Natural killer cell (primary cell): ENCODE measurements at regions not wholly inside any gene's neighbourhood (a gene's known extent, or its start where the extent isn't known, plus 50 kb on each side); places are given as distances from the start of the nearest gene placed in this dataset.

Experiments
- ATAC-seq, 3 donors: fragments of 150-1000 bp in 2 of 3; fragments of 200-7000 bp in 1 of 3; cut with Tn5 transposase; 1 replicate in 1 of 3; 2 replicates in 2 of 3; pipeline ENCODE4 v1.10.0; 2021; ENCODE audit warnings: mild to moderate bottlenecking in 2 of 3, moderate library complexity in 2 of 3
- DNase-seq, 2 donors: peaks; one replicate each; pipeline versions ENCODE4 v3.0.0 to v3.0.0-alpha.2; 2013 to 2021; ENCODE audit warnings: mixed read lengths in 1 of 2
- H3K27ac ChIP-seq: one replicate; pipeline ENCODE4 v1.5.1; 2013; ENCODE audit warnings: mild to moderate bottlenecking, low read length
- H3K27me3 ChIP-seq: one replicate; pipeline ENCODE4 v1.6.1; 2013; ENCODE audit warnings: low read length; ENCODE audit not compliant: control insufficient read depth, insufficient read depth
- H3K36me3 ChIP-seq: one replicate; pipeline ENCODE4 v1.6.1; 2013; ENCODE audit warnings: low read length; ENCODE audit not compliant: control insufficient read depth, insufficient read depth
- H3K4me1 ChIP-seq: one replicate; pipeline ENCODE4 v1.6.1; 2013; ENCODE audit warnings: low read length; ENCODE audit not compliant: control insufficient read depth, insufficient read depth
- H3K4me3 ChIP-seq: one replicate; pipeline ENCODE4 v1.5.1; 2013; ENCODE audit warnings: low read length
- H3K9me3 ChIP-seq: one replicate; pipeline ENCODE4 v1.6.1; 2013; ENCODE audit warnings: low read length; ENCODE audit not compliant: control insufficient read depth, insufficient read depth
- H3K27ac Mint-ChIP-seq, 2 donors: one replicate each; pipeline ENCODE4 v1.8.0; 2022; ENCODE audit warnings: mild to moderate bottlenecking in 2 of 2, mixed read lengths in 2 of 2, moderate library complexity in 1 of 2
- H3K27me3 Mint-ChIP-seq, 2 donors: one replicate each; pipeline ENCODE4 v1.8.0; 2022; ENCODE audit warnings: low read depth in 2 of 2, mixed read lengths in 2 of 2
- H3K36me3 Mint-ChIP-seq: one replicate; pipeline ENCODE4 v1.8.0; 2022; ENCODE audit warnings: mixed read lengths
- H3K4me1 Mint-ChIP-seq, 2 donors: one replicate each; pipeline ENCODE4 v1.8.0; 2022; ENCODE audit warnings: mixed read lengths in 2 of 2
- H3K4me3 Mint-ChIP-seq: one replicate; pipeline ENCODE4 v1.8.0; 2022; ENCODE audit warnings: mild to moderate bottlenecking, moderate library complexity, mixed read lengths
- H3K9me3 Mint-ChIP-seq, 2 donors: one replicate each; pipeline ENCODE4 v1.8.0; 2022; ENCODE audit warnings: mixed read lengths in 2 of 2
- CTCF ChIP-seq: fragments of 200-600 bp; IDR thresholded peaks from one replicate; pipeline ENCODE4 v1.8.0; 2022; ENCODE audit warnings: antibody characterized with exemption
- WGBS: methylation state at CpG from one replicate; pipeline ENCODE4 v1.1.7; 2013; ENCODE audit warnings: missing lambda C conversion rate; ENCODE audit not compliant: insufficient coverage; 5-methylcytosine and 5-hydroxymethylcytosine counted together
- intact Hi-C: fragments of 100-400 bp; cut with micrococcal nuclease; formaldehyde crosslinking; loops from one replicate; pipeline ENCODE4 v1.14.2; 2022

GRCh38 chr1:186566140-186566855 lies 105.4 kb upstream of the PDC start:
- H3K27ac ChIP-seq, result no peak overlapping the region
- DNase-seq (no peak), ATAC-seq (no peak)
- no peak overlapping the region for H3K4me3 ChIP-seq
- intact Hi-C loops, result no loop called here
- Mint-ChIP-seq H3K36me3 (no peaks in the 10 kb centered on the region), H3K9me3 (no peaks in the 10 kb centered on the region), H3K27me3 (no peaks in the 10 kb centered on the region), H3K27ac (no peak overlapping the region), H3K4me1 (no peaks in the 10 kb centered on the region), H3K4me3 (no peak overlapping the region)
- H3K4me1 ChIP-seq, result no peaks in the 10 kb centered on the region
- no peaks in the 10 kb centered on the region for H3K27me3 ChIP-seq
- no peaks in the 10 kb centered on the region for H3K36me3 ChIP-seq
- TF ChIP-seq CTCF, result no peak
- no peaks in the 10 kb centered on the region for H3K9me3 ChIP-seq
- no CpG with 5 or more reads among the region's 3 CpGs for whole genome bisulfite sequencing

GRCh38 chr1:186564582-186564981 lies 103.7 kb upstream of the PDC start:
- Histone ChIP-seq H3K27me3 (no peaks in the 10 kb centered on the region), H3K4me1 (no peaks in the 10 kb centered on the region), H3K36me3 (no peaks in the 10 kb centered on the region), H3K27ac (no peak overlapping the region), H3K4me3 (no peak overlapping the region), H3K9me3 (no peaks in the 10 kb centered on the region)
- no peaks in the 10 kb centered on the region for H3K36me3 Mint-ChIP-seq
- no peak overlapping the region for H3K27ac Mint-ChIP-seq
- intact Hi-C loops, result no loop called here
- no peak for TF ChIP-seq CTCF
- no peak for DNase-seq
- 71% methylated on average over 1 of the region's 1 CpG for WGBS
- H3K4me1 Mint-ChIP-seq, result no peaks in the 10 kb centered on the region
- H3K9me3 Mint-ChIP-seq, result no peaks in the 10 kb centered on the region
- no peak overlapping the region for H3K4me3 Mint-ChIP-seq
- no peaks in the 10 kb centered on the region for H3K27me3 Mint-ChIP-seq
- ATAC-seq, result no peak

- Mint-ChIP-seq H3K9me3 (peaks cover 2 to 6% of the 10 kb centered on the region in 2 donors), H3K27ac (no peak overlapping the region), H3K27me3 (peaks cover 0 to 2% of the 10 kb centered on the region in 2 donors), H3K4me1 (no peaks in the 10 kb centered on the region), H3K36me3 (no peaks in the 10 kb centered on the region), H3K4me3 (no peak overlapping the region)
- no peak for ATAC-seq
- no peak for DNase-seq
- Histone ChIP-seq H3K27ac (no peak overlapping the region), H3K36me3 (no peaks in the 10 kb centered on the region), H3K4me1 (no peaks in the 10 kb centered on the region), H3K4me3 (no peak overlapping the region), H3K9me3 (no peaks in the 10 kb centered on the region), H3K27me3 (no peaks in the 10 kb centered on the region)
- WGBS, result 88% methylated on average over 5 of the region's 6 CpGs
- no peak for TF ChIP-seq CTCF
- intact Hi-C loops, result no loop called here
Measured at GRCh38 chr1:186559601-186560116, 98.7 kb upstream of the PDC start.
